NCI-H2171 treated with DMSO at 0.1 percent for 48 hours (cell line): ENCODE measurements at regions not wholly inside any gene's neighbourhood (a gene's known extent, or its start where the extent isn't known, plus 50 kb on each side); places are given as distances from the start of the nearest gene placed in this dataset.

Experiments used
- DNase-seq: peaks from one replicate; lab custom pipeline; 2025; lab: John Stamatoyannopoulos, UW

DNA sequence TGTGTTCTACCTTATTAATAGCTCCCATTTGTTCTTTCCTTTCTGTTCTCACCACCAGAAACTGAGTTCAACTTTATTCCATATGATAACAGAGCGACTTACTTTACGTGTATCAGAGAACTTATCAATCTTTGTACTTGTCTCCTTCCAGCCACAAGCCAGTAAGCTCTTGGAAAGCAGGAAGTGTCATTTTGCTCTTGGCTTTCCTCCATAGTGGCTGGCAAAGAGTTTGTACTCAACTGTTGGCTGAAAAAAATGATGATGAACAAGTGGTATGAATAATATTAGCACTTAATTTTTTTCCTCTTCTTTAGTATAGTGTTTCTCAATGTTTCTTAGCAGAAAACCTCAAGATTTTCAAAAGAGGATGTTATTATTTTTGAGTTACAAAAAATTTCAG is 182.4 kb upstream of the TOM1L1 start:
- DNase-seq: no peak

DNA sequence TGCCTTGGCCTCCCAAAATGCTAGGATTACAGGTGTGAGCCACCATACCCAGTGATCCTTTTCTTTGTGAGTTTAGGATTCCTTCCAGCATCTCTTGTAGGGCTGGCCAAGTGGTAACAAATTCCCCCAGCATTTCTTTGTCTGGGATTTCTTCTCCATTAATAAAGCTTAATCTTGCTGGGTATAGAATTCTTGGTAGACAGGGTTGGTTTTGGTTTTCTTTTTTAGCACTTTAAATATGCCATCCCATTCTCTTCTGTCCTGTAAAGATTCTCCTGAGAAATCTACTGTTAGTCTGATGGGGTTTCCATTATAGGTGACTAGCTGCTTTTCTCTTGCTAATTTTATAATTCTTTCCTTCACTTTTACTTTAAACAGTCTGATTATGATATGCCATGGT is 173.0 kb upstream of the TOM1L1 start:
- DNase-seq: no peak

DNA sequence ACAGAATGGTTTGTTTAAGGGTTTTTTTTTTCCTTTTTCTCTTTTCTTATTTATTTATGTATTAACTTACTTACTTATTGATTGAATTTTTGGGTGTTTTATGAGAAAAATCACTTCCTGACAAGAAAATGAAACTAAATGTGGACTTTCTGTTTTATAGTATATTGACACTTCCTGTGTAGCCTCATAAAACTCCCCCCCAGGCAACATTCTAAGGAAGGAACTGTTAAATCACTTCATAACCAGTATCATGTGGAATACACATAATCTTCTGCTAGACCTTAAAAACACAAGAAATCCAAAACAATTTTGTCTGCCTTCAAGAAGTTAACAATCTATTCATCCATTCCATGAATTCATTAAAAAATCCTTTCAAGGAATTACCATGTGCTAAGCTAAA is 164.1 kb upstream of the TOM1L1 start:
- no peak for DNase-seq

- DNase-seq: no peak
These were observed 162.2 kb upstream of the TOM1L1 start for GRCh38 chr17:54738496-54738895.

- DNase-seq: no peak
These were observed 155.9 kb upstream of the TOM1L1 start for GRCh38 chr17:54744750-54745149.

- no peak for DNase-seq
These were observed 155.4 kb upstream of the TOM1L1 start for GRCh38 chr17:54745239-54745638.

- DNase-seq: no peak
These were observed 154.8 kb upstream of the TOM1L1 start for GRCh38 chr17:54745862-54746261.

- peak; percentile 5 for DNase-seq
These were observed 151.5 kb upstream of the TOM1L1 start for GRCh38 chr17:54749157-54749556.

- no peak for DNase-seq
These were observed 146.1 kb upstream of the TOM1L1 start for GRCh38 chr17:54754560-54754959.

- DNase-seq: no peak
These were observed 139.8 kb upstream of the TOM1L1 start for GRCh38 chr17:54760836-54761235.

DNA sequence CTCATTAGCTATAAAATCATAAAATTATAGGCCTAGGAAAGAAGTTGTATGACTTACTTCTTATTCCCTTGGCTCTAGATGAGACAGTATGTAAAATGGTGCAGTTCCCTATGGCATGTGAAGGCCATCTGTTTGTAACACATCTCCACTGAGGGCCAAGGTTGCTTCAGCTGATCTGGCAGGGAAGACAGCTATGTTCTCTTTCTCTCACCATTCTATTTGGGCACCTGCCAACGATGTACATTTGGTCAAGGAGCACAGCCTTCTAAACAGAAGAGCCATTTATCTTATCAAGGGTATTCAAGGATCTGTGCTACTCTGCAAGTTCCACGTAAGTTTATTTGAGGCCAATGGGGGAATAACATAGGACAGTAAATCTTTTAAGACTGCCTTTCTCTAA is 129.8 kb upstream of the TOM1L1 start:
- DNase-seq: peak; percentile 46

- no peak for DNase-seq
These were observed 129.2 kb upstream of the TOM1L1 start for GRCh38 chr17:54771409-54771915.

- DNase-seq: no peak
These were observed 120.4 kb upstream of the TOM1L1 start for GRCh38 chr17:54780238-54780637.

- DNase-seq: no peak
These were observed 119.3 kb upstream of the TOM1L1 start for GRCh38 chr17:54781389-54781788.

DNA sequence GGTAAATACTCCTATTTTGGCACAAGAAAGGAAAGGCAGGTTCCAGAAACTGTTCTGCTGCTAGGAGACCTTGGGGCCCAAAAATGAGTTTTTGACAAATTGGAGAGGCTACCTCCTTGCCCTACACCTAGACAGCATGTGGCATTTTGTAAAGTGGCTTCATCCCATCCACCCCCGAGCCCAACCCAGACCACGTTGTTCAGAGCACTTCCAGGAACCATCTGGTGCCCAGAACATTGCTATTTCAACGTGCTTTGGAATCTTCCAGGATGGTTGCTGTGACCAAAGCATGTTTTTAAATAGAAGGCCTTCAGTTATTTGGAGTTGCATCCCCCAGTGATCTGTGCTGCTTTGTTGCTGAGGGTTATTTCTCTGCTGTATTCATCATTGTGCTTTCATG is 116.3 kb upstream of the TOM1L1 start:
- no peak for DNase-seq

GRCh38 chr17:54785643-54786268 is 114.9 kb upstream of the TOM1L1 start:
- DNase-seq: peak; percentile 61

- no peak for DNase-seq
These were observed 111.4 kb upstream of the TOM1L1 start for GRCh38 chr17:54789101-54789880.

DNA sequence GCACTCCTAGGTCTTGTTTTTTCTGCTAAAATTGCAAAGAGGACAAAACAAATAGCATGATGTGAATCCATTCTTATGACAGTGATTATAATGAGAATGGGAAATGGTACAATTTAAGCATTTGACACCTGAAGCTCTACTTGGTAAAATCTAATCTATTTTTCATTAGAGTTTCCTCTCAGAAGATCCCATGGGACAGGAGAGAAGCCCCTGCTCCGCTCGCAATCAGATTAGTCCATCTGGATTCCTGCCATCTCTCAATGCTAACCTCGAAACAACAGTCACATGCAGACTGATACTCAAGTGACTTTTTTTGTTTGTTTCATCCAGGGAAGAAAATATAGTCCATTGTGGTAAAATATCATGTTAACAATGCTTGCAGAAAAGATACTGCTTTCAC is 107.4 kb upstream of the TOM1L1 start:
- DNase-seq: peak; percentile 60

GRCh38 chr17:54795046-54795445 is 105.6 kb upstream of the TOM1L1 start:
- no peak for DNase-seq

GRCh38 chr17:54807331-54807730 is 93.3 kb upstream of the TOM1L1 start:
- DNase-seq: no peak

- DNase-seq: no peak
These were observed 86.8 kb upstream of the TOM1L1 start for GRCh38 chr17:54813896-54814295.

- no peak for DNase-seq
These were observed 86.3 kb upstream of the TOM1L1 start for GRCh38 chr17:54814371-54814770.

DNA sequence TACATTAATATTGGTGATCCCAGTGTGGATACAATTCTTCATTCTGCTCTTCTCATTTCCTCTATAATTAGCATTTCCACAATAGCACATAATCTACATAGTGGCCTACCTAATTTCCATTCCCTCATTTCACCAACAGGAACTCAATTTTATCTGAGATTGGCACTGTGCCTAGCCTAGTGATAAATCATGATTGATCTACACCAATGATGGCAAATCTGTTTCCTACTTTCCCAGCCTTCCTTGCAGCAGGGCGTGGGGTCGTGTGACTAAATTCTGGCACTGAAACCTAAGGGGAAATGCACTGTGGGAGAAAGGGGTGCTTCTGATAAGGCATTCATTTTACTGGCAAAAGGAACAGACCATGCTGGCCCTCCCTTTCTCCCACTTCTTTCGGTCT is 66.6 kb upstream of the TOM1L1 start:
- DNase-seq: no peak

DNA sequence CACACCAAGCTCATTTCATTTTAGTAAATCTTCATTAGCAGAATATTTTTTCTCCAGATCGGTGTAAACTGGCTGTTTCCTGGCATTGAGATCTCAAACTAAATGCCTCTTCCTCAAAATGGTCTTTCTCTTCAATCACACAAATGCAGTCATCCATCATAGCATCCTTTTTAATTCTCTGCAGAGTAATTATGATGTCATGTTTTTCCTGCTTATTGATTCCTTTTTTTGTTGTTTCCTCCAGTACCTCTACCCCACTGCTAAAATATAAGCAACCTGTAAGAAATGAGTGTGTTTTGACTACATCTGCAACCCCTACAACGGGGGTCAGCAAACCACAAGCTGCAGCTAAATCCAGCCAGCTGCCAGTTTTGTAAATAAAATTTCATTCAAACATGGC is 65.6 kb upstream of the TOM1L1 start:
- no peak for DNase-seq
